ENCODE measurements at regions not wholly inside any gene's neighbourhood (a gene's known extent, or its start where the extent isn't known, plus 50 kb on each side); places are given as distances from the start of the nearest gene placed in this dataset.

DNA sequence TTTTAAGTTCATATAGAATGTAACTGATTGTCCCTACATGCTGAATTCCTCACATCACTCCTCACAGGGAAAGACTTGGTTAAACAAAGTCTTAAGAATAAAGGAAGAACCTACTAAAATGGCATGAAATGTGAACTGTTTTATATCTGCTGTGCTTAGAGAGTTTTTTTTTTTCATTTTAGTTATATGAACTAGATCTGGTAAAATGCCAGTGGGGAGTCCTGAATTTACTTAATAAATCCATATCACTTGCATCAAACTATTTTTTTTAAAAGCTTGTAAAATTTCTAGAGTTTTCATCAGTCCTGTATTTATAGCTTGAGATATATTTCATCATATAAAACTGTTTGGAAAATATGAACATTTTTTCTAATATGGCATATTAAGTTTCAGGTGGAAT lies 1528.6 kb downstream of the EFNA5 start:
- no peak for ATAC-seq

DNA sequence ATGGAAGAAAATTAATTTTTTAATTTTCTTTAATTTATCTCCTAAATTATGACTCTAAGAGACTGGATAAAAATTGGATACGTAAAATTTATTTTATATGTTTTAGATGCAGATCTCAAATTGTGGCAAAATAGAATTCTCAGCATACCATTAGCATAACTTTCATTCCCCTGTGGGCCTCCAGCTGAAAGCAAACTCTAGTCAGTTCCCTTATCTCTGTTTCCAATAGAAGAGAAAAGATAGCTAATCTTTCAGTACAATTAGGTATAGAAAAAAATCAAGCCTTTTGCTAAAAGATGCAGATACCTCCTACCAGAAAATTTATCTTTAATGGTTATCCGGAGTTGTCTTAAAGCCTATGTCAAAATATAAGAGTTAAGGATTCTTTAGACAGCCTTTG lies 1530.6 kb downstream of the EFNA5 start:
- no peaks in the 10 kb centered on the region for H3K9me3 ChIP-seq
- TF ChIP-seq, protein P1, sequence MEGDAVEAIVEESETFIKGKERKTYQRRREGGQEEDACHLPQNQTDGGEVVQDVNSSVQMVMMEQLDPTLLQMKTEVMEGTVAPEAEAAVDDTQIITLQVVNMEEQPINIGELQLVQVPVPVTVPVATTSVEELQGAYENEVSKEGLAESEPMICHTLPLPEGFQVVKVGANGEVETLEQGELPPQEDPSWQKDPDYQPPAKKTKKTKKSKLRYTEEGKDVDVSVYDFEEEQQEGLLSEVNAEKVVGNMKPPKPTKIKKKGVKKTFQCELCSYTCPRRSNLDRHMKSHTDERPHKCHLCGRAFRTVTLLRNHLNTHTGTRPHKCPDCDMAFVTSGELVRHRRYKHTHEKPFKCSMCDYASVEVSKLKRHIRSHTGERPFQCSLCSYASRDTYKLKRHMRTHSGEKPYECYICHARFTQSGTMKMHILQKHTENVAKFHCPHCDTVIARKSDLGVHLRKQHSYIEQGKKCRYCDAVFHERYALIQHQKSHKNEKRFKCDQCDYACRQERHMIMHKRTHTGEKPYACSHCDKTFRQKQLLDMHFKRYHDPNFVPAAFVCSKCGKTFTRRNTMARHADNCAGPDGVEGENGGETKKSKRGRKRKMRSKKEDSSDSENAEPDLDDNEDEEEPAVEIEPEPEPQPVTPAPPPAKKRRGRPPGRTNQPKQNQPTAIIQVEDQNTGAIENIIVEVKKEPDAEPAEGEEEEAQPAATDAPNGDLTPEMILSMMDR (IDR thresholded peaks at IDR 0.05) = no peak
- no peak for TF ChIP-seq POLR2A (IDR thresholded peaks at IDR 0.05)
- H3K27me3 ChIP-seq = no peaks in the 10 kb centered on the region
- no peak overlapping the region for H3K27ac ChIP-seq
- H3K4me1 ChIP-seq = no peaks in the 10 kb centered on the region
- H3K4me3 ChIP-seq = no peak overlapping the region
- H3K36me3 ChIP-seq = no peaks in the 10 kb centered on the region
- DNase-seq (no peak), ATAC-seq (no peak)
- intact Hi-C loops (cut with DNase I) = no loop called here
- WGBS (ENCODE audit: insufficient coverage, low coverage, low lambda C conversion rate, missing lambda C conversion rate) = 31% methylated on average over 2 of the region's 2 CpGs

More for the DNA sequence above, 1528.6 kb downstream of the EFNA5 start:
- DNase-seq = no peak
- no peak for TF ChIP-seq POLR2A (IDR thresholded peaks at IDR 0.05)
- TF ChIP-seq, protein P1 (IDR thresholded peaks at IDR 0.05) = no peak
- Histone ChIP-seq H3K27me3 (no peaks in the 10 kb centered on the region), H3K27ac (no peak overlapping the region), H3K36me3 (no peaks in the 10 kb centered on the region), H3K4me3 (no peak overlapping the region), H3K4me1 (no peaks in the 10 kb centered on the region), H3K9me3 (no peaks in the 10 kb centered on the region)
- intact Hi-C loops (cut with DNase I) = no loop called here

DNA sequence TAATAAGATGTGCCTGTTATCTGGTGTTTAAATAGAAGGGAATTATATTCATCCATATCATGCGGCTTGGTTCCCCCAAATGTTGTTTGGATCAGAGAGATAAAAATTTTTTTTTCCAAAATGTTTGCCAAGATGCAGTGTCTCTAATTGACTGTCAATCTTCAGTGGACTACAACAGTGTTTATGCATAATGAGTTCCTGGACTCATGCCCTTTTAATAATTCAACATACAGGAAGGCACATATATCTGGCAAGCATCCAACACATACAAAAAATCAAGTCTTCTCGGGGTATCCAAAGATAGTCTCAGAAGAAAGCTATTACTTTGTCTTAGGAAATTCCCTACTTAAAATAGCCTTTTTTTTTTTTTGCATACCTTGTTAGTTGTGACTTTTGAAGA lies 1534.7 kb downstream of the EFNA5 start:
- H3K27ac ChIP-seq = no peak overlapping the region
- no peaks in the 10 kb centered on the region for H3K9me3 ChIP-seq
- H3K27me3 ChIP-seq = no peaks in the 10 kb centered on the region
- H3K4me1 ChIP-seq = no peaks in the 10 kb centered on the region
- DNase-seq (no peak), ATAC-seq (no peak)
- 48% methylated on average over 2 of the region's 2 CpGs for WGBS (ENCODE audit: insufficient coverage, low coverage, low lambda C conversion rate, missing lambda C conversion rate)
- TF ChIP-seq, protein P1 (IDR thresholded peaks at IDR 0.05) = no peak
- no peak for TF ChIP-seq POLR2A (IDR thresholded peaks at IDR 0.05)
- H3K4me3 ChIP-seq = no peak overlapping the region
- intact Hi-C loops (cut with DNase I) = no loop called here
- no peaks in the 10 kb centered on the region for H3K36me3 ChIP-seq

DNA sequence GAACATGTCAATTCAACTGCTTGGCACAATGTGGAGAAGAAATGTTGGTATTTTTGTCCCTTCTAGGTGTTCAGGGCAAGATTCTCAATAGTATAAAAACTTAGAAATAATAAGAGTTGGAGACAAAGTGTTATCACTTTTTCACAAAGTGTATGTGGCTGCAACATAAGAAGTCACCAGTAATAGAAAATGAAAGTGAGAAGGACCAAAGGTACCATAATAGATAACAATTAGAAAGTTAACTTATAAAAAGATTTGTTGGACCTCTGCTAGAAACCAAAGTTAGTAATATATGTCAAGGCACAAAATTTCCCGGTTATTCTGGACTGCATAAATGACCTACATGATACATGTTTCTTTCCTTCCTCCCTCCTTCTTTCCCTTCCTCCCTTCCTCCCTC lies 1535.3 kb downstream of the EFNA5 start:
- 82% methylated on average over 1 of the region's 1 CpG for WGBS (ENCODE audit: insufficient coverage, low coverage, low lambda C conversion rate, missing lambda C conversion rate)

DNA sequence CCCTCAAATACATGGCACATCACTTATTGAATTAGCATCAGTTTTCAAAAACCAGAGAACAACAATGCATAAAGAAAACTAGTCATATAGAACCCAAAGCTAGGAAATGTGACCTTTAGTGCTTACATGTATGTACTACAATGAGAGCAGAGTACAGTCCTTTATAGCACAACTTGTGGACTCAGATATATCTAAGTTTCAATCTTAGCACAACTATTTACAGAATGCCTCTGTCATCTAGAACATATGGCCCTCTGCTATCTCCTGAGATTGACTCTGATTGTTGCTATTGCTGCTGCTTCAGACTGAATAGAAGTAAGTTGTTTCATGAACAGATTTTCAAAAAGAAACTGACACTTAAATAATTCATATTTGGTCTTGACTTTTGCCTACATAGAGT lies 1536.2 kb downstream of the EFNA5 start:
- Histone ChIP-seq H3K4me1 (no peaks in the 10 kb centered on the region), H3K9me3 (no peaks in the 10 kb centered on the region), H3K27ac (no peak overlapping the region), H3K4me3 (no peak overlapping the region), H3K27me3 (no peaks in the 10 kb centered on the region), H3K36me3 (no peaks in the 10 kb centered on the region)
- ATAC-seq = no peak
- TF ChIP-seq POLR2A (IDR thresholded peaks at IDR 0.05) = no peak
- TF ChIP-seq, protein P1 (IDR thresholded peaks at IDR 0.05) = no peak
- DNase-seq = no peak
- intact Hi-C loops (cut with DNase I) = no loop called here

More for the DNA sequence above, 1535.3 kb downstream of the EFNA5 start:
- no peak for TF ChIP-seq POLR2A (IDR thresholded peaks at IDR 0.05)
- TF ChIP-seq, protein P1 (IDR thresholded peaks at IDR 0.05) = no peak
- Histone ChIP-seq H3K36me3 (no peaks in the 10 kb centered on the region), H3K4me1 (no peaks in the 10 kb centered on the region), H3K27ac (no peak overlapping the region), H3K9me3 (no peaks in the 10 kb centered on the region), H3K27me3 (no peaks in the 10 kb centered on the region), H3K4me3 (no peak overlapping the region)
- intact Hi-C loops (cut with DNase I) = no loop called here
- DNase-seq = no peak
- ATAC-seq = no peak

Measured in right lobe of liver (tissue), 6 donors.